Activated naive CD4-positive, alpha-beta T cell treated with Interleukin-2 at 50 U/mL for 16 hours (primary cell): ENCODE measurements at regions not wholly inside any gene's neighbourhood (a gene's known extent, or its start where the extent isn't known, plus 50 kb on each side); places are given as distances from the start of the nearest gene placed in this dataset.
"Not testable (repeated sequence)": the region's sequence is repeated elsewhere in the genome, so short reads cannot be mapped to it uniquely, and the experiment has no call there.

ENCODE experiments used
- DNase-seq: peaks from one replicate; pipeline ENCODE4 v3.0.0-alpha.2; 2020

DNA sequence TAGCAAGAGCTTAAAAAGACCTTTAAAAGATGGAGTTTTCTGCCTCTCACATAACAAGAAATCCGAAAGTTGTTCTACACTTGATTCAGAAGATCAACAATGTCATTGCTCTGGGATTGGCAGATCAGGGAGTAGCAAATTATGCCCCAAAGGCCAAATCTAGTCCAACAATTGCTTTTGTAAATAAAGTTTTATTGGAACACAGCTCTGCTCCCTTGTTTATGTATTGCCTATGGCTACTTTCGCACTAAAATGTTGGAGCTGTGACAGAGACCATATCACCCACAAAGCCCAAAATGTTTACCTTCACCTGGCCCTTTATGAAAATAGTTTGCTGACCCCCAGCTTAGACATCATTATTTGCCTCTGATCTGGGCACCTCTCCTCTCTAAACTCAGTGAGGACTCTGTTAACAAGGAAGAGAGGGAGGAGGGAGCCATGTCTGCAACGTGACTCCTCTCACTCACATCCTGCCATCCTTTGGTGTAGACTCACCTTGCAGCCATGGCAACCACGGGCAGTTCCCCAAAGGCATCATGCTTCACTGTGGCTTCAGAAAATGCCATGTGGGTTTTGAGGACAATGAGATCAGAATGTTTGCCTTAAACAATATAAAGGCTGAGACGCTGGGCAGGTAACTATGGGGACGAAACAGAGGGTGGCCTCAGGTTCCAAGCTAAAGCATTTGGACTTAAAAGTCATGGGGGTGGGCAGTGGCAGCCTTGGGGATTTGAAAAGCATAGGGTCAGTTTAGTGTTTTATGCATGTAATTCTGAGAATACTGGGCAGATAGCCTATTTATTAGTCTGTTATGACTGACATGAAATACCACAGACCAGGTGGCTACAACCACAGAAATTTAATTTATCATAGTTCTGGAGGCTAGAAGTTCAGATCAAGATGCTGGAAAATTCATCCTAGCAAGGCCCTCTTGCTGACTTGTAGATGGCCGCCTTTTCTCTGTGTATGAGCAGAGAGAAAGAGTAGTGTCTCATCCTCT, 149.7 kb upstream of the TNFAIP3 start:
- DNase-seq: peak; percentile 74

DNA sequence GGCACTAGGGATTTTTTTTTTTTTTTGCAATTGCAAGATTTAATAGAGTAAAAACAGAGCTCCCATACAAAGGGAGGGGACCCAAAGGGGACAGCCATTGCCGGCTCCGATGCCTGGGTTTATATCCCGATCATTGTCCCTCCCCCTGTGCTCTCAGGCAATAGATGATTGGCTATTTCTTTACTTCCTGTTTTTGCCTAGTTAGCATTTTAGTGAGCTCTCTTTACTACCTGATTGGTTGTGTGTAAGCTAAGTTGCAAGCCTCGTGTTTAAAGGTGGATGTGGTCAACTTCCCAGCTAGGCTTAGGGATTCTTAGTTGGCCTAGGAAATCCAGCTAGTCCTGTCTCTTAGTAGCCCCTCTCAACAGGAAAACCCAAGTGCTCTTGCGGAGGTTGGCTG, 148.2 kb upstream of the TNFAIP3 start:
- not testable (repeated sequence) for DNase-seq

DNA sequence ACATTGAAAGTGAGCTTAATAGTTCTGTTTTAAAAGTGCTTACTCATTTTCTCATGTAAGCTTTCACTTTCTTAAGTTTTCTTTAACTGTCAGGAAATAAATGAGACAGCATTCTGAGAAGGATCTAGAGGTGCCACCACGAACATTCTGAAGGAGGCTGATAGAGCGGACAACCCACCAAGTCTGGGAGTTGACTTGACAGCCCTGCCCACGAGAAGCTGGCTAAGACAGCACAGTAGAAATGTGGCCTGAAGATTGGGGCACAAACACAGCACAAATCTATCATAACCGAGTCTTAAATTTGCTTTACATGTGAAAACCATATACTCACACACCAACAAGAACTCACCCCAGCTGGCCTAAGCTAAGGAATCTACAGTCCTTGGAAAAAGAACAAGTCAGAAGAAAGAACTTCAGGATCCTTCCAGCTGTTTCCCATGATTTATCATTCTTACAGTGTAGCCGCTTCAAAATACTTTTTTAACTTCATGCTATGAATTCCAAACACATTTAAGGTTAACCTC, 144.2 kb upstream of the TNFAIP3 start:
- peak; percentile 37 for DNase-seq

DNA sequence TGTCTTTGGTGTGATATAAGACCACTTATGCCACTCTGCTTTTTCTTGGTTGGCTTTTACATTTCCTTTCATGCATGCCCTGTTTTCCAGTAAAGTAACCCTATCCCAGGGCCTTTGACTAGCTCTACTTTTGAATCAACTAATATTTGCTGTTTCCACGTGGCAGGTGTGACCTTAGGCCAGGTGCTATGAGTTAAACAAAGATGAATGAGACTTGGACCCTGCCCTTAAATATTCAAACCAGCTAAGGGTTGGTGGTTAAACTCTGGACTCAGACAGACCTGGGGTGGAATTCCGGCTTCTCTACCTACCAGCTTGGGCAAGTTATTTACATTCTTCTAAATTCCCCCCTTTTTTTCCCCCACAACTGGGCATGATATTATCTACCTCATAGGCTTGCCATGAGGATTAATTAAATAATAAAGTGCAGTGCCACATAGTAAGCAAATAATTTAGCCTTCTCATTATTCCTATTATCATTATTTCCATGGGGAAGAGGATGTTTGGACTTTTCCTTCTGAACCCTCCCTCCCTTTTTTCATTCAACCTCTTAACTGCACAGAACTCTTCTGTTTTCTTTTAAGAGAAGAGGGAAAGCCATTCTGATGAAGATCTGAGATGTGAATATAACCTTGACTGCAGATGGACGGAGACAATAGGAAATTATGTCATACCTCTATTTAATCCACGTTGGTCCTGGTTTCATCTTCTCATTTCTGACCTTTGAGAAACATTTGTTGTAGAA, 143.6 kb upstream of the TNFAIP3 start:
- DNase-seq: no peak

DNA sequence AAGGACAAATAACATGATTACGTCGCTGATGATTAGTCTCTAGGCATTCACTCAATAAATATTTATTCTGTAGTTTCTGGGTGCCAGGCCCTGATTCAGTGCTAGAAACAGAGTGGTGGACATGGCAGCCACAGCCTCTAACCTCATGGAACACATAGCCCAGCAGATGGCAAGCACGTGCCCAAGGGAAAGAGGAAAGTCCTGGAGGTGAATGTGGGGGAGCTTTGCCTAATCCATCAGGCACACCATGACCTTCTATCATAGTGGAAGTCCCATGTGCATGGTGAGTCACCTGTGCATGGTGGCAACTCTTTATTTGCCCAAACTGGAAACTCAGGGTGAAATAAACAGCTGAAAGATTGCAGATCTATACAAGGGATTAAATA, 143.0 kb upstream of the TNFAIP3 start:
- DNase-seq: no peak

DNA sequence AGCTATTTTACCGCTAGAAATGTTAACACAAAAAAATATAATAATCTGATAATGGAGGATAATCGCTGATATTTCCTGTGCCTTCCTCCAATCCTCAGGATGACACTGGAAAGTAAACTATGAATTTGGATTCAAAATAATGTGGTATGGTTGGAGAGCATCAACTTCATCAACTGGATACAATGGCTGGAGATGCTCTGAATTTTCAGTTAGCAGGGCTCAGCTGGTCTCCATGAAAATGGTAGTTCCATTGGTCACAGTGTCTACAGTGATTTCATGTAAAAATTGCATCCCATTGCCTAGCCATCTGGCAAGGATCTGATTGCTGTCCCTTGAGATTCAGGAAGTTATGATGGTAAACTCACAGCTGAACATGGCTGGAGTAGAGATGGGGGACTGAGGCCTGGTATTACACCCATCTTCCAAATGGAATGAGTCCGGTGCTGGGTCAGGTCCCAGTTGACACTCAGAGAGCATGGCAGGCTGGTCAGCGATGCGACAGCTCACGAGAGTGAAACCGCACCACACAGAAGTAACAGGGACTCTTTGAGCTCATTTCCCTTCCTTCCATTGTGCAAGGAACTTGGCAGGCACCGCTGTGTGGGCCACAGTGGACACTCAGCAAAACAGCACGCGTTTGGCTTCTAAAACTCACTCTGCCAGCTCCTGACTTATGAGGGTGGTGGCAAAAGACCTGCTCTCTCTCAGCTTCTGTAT, 142.4 kb upstream of the TNFAIP3 start:
- no peak for DNase-seq

DNA sequence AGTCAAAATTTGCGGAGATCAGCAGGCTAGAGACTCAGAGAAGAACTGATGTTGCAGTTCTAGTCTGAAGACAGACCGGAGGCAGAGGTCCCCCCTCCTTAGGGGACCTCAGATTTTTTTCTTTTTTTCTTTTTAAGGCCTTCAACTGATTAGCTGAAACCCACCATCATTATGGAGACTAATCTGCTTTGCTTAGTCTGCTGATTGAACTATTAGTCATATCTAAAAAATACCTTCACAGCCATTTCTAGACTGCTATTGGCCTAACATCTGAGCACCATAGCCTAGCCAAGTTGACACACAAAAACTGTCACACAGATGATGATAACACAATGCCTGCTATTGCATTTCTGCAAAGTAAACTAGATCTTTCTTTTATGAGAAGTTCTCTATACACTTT, 141.1 kb upstream of the TNFAIP3 start:
- DNase-seq: no peak

DNA sequence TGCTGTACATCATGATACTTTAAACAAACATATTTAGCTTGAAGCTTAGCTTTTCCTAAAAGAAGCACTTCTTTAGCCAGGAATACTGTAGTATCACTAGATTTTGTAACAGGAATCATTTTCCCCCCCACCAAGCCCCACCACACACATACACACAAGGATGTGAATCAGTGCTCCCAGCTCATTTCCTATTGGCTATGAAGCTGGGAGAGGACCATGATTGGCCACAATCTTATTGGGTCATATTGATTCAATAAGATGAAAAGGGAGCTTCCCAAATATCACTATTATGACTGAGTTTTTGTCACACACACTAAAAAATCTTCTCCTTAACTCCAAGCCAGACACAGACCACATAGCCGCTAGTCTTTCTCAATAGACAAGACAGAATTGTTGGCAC, 140.5 kb upstream of the TNFAIP3 start:
- no peak for DNase-seq

DNA sequence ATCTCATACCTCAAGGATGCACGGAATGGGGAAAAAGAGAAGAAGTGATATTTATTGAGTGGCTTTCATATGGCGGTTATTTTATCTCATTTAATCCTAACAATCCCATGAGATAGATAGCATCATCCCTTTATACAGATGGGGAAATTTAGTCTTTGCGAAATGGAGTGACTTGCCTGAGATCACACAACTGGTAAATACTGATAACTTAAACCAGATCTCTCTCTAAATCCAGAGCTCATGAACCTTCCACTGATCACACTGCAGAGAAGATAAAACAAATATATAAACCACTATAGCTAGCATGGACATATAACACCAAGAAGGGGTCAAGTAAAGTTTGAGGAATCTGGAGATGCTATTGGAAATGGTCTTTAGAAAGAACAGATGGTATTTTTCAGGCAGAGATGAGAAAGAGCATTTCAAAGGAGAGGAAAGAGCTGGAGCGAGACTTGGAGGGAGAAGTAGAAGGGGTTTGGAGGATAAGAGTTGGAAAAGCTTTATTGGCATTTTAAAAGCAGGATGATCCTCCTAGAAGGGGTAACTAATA, 139.8 kb upstream of the TNFAIP3 start:
- DNase-seq: no peak

DNA sequence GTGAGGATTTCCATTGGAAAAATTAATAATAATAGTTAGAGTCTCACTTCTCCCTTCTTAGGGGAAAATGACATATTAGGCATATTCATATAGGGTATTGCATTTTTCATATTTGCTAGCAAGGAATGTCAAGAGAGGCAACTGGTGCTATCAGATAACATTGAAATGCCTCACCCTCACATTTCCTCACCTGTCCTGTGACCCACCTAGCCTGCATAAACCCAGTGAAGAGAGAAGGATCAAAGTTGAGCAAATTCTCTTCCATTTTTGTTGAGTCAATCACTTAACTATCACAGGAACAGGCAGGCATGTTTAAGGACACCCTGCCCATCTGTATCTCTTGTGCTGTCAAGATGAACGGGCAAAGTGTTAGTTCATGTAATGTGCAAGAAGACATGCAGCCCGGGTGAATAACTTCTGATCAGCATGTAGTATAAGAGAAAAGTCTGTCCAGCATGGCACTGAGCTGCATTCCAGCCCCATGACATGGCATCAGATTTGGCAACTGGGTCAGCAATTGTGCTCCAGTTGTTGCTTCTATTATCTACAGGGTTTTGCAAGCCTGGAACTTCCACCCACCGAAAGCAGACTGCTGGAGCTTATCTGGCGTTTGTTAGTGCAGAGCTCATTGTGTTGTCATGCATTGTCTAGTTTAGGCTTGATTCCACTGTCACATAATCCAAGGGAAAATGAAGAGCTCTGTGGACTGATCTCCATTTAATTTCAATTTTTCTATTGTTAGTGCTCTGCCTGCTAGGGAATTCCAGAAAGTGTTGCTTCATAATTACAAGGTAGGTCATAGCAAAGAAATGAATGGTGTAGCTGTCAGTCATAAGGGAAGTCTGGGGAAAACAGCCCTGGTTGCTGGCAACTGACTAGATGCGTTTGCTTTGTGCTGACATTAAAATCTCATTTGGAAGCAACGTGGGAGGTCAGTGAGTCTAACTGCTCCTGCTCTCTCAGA, 138.4 kb upstream of the TNFAIP3 start:
- DNase-seq: no peak

DNA sequence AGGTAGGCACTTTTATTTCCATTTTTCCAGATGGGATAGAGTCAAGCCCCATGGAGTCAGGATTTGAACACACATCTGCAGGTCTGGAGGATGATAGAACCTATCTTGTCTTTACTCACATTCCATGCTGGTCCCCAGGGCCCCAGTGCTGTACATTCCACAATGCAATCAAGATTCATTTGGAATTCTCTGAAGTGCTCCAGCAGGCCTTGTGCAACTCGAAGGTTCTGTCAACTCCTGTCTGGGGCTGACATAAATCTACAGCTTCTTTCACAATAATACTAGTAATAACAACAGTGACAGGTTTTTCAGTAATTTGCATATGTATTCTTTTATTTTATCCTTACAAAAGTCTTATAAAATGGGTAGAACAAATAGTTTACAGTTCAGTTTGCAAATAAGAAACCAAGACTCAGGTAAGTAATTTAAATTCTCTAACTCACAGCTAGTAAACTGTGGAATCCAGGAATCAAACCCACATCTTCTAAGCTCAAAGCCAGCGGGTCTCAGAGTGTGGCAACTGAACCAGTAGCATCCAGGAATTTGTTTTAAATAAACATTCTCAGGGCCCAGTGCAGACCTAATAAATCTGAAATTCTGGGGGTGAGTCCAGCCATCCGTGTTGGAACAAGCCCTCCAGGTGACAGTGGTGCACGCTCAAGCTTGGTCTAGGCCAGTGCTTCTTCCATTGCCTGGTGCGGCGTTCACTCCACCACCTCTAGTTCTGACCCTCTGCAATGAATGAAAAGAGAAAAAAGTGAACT, 137.0 kb upstream of the TNFAIP3 start:
- no peak for DNase-seq

DNA sequence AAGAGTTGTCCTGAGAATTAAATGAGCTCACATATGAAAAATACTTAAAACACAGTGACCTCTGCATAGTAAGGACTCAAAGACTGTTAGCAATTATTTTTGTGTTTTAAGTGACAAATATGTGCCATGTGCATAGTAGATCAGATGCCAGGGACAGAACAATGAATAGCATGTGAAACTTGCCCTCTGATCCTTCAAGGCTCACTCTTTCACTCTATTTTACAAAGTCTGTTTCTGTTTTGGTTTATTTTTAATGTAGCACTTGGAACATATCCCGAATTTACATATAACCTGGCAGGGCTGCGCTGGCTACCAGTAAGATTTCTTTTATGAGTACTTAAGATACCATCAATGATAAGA, 135.5 kb upstream of the TNFAIP3 start:
- DNase-seq: no peak

DNA sequence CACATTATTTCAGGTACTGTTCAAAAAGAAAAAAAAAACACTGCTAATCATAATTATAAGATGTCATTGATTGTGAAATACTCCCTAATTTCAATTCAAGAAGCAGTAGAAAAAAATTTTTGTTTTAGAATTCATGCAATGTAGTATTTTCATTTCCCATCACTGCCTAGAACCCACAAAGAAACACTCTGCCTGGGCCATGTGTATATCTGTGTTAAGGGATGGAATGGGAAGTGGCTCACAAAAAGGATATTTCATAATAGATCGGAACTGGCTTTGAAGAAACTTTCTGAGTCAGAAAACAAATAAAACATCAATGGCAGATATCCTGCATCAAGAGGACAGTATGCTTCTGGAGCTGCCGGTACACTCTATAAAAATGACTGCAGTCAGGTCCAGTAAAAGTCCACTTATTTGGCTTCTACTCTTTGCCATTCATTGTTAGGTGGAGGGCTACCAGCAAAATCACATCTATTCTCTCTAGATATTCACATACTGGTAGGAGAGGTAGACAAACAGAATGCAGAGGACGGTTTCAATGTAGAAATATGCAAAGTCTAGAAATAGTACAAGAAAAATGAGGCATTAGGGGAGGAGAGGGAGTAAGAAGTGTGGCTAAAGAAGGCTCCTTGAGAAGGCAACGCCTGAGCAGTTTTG, 135.0 kb upstream of the TNFAIP3 start:
- DNase-seq: no peak

DNA sequence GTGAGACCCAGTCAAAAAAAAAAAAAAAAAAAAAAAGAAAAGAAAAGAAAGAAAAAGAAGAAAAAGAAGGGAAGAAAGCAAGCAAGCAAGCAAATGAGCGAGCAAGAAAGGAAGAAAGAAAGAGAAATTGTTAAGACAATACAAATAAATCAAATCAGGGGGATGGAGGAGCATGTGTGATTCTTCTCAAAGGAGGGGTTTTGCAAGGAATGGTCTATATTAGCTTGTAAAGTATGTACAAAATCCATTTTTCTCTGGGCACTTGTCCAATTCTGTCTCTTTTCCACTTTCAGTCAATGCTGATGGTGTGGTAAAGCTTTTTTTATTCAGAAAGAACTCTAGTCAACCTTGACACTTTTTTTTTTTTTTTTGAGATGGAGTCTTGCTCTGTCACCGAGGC, 133.7 kb upstream of the TNFAIP3 start:
- DNase-seq: no peak

DNA sequence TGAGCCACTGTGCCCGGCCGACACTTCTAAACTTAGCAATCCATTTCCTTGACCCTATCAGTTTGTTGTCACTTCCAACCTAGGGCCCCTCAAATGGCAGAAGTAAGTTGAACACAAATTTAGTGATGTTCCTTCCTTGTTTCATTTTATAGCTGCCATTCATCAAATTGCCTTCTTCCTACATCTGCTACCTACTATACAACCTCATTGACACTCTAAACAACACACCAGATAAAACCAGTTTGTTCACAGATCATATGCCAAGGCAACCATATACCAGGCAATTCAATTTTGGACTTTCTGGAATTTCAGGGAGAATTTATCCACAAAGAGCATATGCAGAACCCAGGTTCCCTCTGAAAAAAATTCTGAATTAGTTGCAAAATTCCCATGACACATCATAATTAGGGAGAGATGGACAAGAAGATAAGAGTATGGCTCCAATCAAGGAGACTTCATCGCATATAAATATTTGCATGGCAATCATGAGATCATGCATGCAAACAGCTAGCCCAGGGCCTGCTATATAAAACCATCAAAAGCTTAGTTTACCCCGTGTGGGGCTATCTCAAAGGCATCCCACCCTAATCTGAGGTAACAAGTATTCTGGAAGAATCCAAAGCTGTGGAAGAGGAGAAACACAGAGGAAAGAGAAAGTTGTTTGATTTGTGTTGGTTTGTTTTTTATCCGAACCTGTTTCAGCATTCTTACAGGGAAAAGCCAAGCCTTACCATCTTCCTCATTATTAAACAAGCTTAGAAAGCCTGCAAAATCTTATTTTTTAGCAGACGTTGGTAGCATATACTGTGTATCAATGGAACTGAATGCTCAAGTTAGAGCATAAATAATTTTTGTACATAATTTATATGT, 132.8 kb upstream of the TNFAIP3 start:
- no peak for DNase-seq

DNA sequence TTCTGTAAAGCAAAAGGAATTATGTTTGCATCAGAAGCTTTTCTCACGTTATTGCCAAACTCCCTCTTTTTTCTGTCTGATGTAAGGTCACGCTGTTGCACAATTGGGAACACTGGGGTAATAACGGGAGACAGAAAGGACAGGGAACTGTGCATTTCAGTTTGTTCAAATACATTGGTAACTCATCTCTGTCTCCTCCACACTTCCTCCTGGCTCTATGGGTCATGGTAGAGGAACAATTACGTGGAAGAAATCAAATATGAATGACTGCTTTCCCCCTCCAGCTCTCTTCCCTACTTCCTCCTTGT, 132.2 kb upstream of the TNFAIP3 start:
- no peak for DNase-seq

DNA sequence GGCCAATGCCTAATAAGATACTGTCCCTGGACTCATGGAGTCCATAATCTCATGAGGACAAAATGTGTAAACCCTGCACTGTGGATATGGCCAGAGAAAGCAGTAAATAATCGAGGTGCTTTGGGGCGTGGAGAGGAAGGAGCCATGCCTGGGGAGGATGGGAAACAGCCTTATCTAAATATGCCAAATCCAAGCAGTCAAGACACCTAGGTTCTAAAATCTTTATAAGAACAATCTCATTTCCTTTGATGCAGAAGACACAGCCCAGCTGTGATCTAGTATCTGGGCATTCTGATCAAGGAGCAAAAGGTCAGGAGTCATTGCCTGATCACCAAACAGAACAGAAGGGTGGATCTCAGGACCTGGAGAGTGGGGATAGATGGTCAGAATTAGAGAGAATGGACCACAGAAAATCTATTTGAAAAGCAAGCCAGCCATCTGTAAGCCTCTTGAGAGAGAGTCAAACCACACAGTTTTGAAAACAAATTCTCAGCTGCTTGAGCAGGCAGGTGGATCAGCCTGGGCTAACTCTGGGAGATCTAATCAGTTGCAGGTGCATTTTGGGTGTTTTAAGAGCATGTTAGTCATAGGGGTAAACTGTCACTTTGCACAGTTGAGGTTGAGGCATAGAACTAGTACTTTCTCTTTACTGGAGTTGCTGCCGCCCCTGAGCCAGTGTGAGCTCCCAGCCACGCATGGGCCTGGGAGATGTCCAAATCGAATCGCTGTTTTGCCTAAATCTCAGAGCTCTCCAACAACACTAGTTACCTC, 130.8 kb upstream of the TNFAIP3 start:
- peak; percentile 11 for DNase-seq

DNA sequence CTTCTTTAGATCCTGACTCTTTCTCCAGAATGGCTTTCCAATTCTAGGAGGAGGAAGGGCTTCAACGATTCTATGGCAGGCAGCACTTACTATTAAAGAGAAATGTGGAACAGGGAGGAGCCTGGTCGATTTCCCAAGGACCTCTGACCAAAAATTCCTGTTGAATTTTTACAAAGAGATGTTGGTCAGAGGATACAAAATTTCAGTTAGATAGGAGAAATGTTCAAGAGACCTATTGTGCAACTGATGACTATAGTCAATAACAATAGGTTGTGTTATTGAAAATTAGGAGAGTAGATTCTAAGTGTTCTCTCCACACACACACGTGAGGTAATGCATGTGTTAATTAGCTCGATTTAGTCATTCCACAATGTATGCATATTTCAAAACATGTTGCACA, 130.1 kb upstream of the TNFAIP3 start:
- no peak for DNase-seq
